Heart left ventricle (tissue), 16 donors: ENCODE measurements at regions not wholly inside any gene's neighbourhood (a gene's known extent, or its start where the extent isn't known, plus 50 kb on each side); places are given as distances from the start of the nearest gene placed in this dataset.

Experiments used
- ATAC-seq, 4 donors: fragments of 200-7000 bp; cut with Tn5 transposase; one replicate each; pipeline ENCODE4 v1.9.1; 2020 to 2022; ENCODE audit warnings: moderate library complexity in 4 of 4, mild to moderate bottlenecking in 3 of 4, moderate number of reproducible peaks in 1 of 4
- DNase-seq, 5 donors: peaks; one replicate each; pipeline ENCODE4 v3.0.0-alpha.2; 2020
- H3K27ac ChIP-seq, 12 donors: fragments of 200-600 bp; sonication (generic) in 4 of 12; one replicate each; pipeline versions ENCODE4 v1.5.0 to v1.8.0; 2016 to 2022; ENCODE audit warnings: mild to moderate bottlenecking in 2 of 12
- H3K27me3 ChIP-seq, 9 donors: fragments of 200-600 bp; sonication (generic) in 2 of 9; one replicate each; pipeline versions ENCODE4 v1.5.1 to v1.8.0; 2016 to 2022; ENCODE audit warnings: mild to moderate bottlenecking in 3 of 9
- H3K36me3 ChIP-seq, 9 donors: fragments of 200-600 bp; sonication (generic) in 2 of 9; one replicate each; pipeline versions ENCODE4 v1.5.0 to v1.8.0; 2018 to 2022; ENCODE audit warnings: mild to moderate bottlenecking in 2 of 9
- H3K4me1 ChIP-seq, 12 donors: fragments of 200-600 bp; sonication (generic) in 4 of 12; one replicate each; pipeline versions ENCODE4 v1.5.0 to v1.8.0; 2016 to 2022; ENCODE audit warnings: mild to moderate bottlenecking in 3 of 12
- H3K4me3 ChIP-seq, 12 donors: fragments of 200-600 bp; sonication (generic) in 4 of 12; one replicate each; pipeline versions ENCODE4 v1.5.0 to v1.8.0; 2017 to 2022; ENCODE audit warnings: mild to moderate bottlenecking in 9 of 12, moderate library complexity in 4 of 12
- H3K9me3 ChIP-seq, 12 donors: fragments of 200-600 bp; sonication (generic) in 4 of 12; one replicate each; pipeline versions ENCODE4 v1.5.0 to v1.8.0; 2016 to 2022; ENCODE audit warnings: mild to moderate bottlenecking in 1 of 12
- POLR2A ChIP-seq, 2 donors: fragments of 450-650 bp; IDR thresholded peaks; one replicate each; pipeline ENCODE4 v1.6.1; 2017; ENCODE audit warnings: antibody characterized with exemption in 2 of 2, mild to moderate bottlenecking in 2 of 2, moderate library complexity in 2 of 2
- WGBS, 4 donors: extraction: QIAGEN DNeasy Blood & Tissue Kit in 2 of 4; methylation state at CpG; one replicate each; pipeline versions ENCODE4 v1.1.5 to v1.1.7; 2013 to 2018; 5-methylcytosine and 5-hydroxymethylcytosine counted together
- intact Hi-C, 10 donors: fragments of 100-400 bp; cut with DNase I; formaldehyde crosslinking; loops; one replicate each; pipeline versions ENCODE4 v1.11.1 to v1.14.2; 2022
- TF ChIP-seq, protein P1 (sequence below), 12 donors: fragments of 200-600 bp; sonication (generic) in 4 of 12; IDR thresholded peaks; one replicate each; pipeline versions ENCODE4 v1.5.0 to v1.8.0; 2018 to 2022; ENCODE audit warnings: antibody characterized with exemption in 12 of 12, mild to moderate bottlenecking in 5 of 12
- donor health status: ischemic (EF 13 %, LVEDD 7.1; RV severe dilation, severe dysfunction).
- donor health status: healthy with polysubstance abuse.
- donor health status: DM: no; HTN: yes; CAD: no.
- donor health status: DM: no; HTN: no; CAD: no.
- donor health status: ischemic (EF 25% LVEDD 6.9; RV normal size, moderate dysfunction).
- donor health status: ischemic (EF 25% LVEDD 5.7; RV mildly dilated, moderate dysfunction).
- donor health status: healthy.
- donor health status: DM: yes; HTN: yes; CAD: no.
- donor health status: ischemic (EF 35%, LVEDD 5.7; RV mildly dilated, moderate dysfunction).
- donor health status: nonischemic (EF 11% LVEDD 7.7; RV severe dilation, severe dysfunction).
- donor health status: DM: yes; HTN: yes; CAD: no.
- donor health status: PGD.
- donor health status: ischemic (EF 29% LVEDD 5.4; RV normal size, mild dysfunction).
- donor health status: nonischemic (EF 23%, LVEDD 6.1; RV moderate dilation, normal function).

DNA sequence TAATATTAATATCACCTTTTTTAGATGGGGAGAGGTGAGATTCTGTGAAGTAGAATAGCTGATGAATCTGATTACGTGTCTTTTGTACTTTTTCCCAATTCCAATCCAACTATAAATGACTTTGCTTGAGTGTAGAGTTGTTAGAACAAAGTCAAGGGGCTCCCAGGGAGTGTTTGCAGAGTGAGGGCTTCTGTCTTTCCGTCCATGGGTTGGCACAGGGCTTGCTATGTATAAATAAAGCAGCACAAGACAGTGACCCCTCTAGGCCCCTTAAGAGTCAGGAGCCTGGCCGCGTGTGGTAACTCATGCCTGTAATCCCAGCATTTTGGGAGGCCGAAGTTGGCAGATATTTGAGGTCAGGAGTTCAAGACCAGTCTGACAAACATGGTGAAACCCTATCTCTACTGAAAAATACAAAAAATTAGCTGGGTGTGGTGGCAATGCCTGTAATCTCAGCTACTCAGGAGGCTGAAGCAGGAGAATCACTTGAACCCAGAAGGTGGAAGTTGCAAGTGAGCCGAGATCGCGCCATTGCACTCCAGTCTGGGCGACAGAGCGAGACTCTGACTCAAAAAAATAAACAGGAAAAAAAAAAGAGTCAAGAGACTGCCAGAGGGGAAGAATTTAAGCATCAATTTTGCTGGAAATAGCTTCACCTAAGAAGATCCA is 127.9 kb upstream of the HS3ST3A1 start:
- 76 to 84% (median 79%) methylated on average over 10 of the region's 10 CpGs for WGBS, 4 donors
- no peak for TF ChIP-seq POLR2A (IDR thresholded peaks at IDR 0.05)
- TF ChIP-seq, protein P1, sequence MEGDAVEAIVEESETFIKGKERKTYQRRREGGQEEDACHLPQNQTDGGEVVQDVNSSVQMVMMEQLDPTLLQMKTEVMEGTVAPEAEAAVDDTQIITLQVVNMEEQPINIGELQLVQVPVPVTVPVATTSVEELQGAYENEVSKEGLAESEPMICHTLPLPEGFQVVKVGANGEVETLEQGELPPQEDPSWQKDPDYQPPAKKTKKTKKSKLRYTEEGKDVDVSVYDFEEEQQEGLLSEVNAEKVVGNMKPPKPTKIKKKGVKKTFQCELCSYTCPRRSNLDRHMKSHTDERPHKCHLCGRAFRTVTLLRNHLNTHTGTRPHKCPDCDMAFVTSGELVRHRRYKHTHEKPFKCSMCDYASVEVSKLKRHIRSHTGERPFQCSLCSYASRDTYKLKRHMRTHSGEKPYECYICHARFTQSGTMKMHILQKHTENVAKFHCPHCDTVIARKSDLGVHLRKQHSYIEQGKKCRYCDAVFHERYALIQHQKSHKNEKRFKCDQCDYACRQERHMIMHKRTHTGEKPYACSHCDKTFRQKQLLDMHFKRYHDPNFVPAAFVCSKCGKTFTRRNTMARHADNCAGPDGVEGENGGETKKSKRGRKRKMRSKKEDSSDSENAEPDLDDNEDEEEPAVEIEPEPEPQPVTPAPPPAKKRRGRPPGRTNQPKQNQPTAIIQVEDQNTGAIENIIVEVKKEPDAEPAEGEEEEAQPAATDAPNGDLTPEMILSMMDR (IDR thresholded peaks at IDR 0.05): no peak
- ATAC-seq: no peak

DNA sequence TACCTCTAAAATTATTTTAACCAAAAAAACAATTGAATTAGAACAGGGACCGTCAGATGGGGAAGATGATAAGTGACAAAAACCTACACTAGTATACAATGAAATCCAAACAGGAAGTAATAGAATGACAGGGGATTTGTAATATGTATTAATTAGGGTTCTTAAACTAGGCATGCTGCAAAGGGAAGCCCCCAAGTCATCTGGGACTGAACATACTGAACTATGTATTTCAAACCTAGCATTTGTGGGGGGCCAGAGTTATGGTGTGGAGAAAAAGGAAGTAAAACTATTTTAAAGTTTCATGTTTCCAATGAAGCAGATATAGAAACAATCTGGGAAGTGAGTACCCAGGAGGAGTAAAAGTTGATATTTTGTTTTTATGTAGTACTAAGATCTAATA is 133.2 kb upstream of the HS3ST3A1 start:
- WGBS, 4 donors: 52 to 73% (median 58%) methylated on average over 1 of the region's 1 CpG
- H3K4me1 ChIP-seq: no peaks in the 10 kb centered on the region
- ATAC-seq (no peak), DNase-seq (no peak)
- H3K9me3 ChIP-seq: no peaks in the 10 kb centered on the region
- H3K27ac ChIP-seq: no peak overlapping the region
- no peaks in the 10 kb centered on the region for H3K36me3 ChIP-seq
- no peak overlapping the region for H3K4me3 ChIP-seq
- no peaks in the 10 kb centered on the region for H3K27me3 ChIP-seq
- TF ChIP-seq, protein P1 (IDR thresholded peaks at IDR 0.05): no peak
- TF ChIP-seq POLR2A (IDR thresholded peaks at IDR 0.05): no peak
- intact Hi-C loops: loop anchor here in 1 of 10 donors (10.0 kb wide), 1 partner anchor 120 kb away; no protein-coding TSS in a partner anchor

More for the DNA sequence above, 127.9 kb upstream of the HS3ST3A1 start:
- no peak overlapping the region for H3K4me3 ChIP-seq
- intact Hi-C loops: loop anchor here in 1 of 10 donors (10.0 kb wide), 1 partner anchor 115 kb away; no protein-coding TSS in a partner anchor
- no peaks in the 10 kb centered on the region for H3K36me3 ChIP-seq
- peaks cover 0 to 2% (median 0%) of the 10 kb centered on the region in 9 donors for H3K27me3 ChIP-seq
- no peaks in the 10 kb centered on the region for H3K4me1 ChIP-seq
- H3K9me3 ChIP-seq: no peaks in the 10 kb centered on the region
- H3K27ac ChIP-seq: no peak overlapping the region
- DNase-seq: no peak

DNA sequence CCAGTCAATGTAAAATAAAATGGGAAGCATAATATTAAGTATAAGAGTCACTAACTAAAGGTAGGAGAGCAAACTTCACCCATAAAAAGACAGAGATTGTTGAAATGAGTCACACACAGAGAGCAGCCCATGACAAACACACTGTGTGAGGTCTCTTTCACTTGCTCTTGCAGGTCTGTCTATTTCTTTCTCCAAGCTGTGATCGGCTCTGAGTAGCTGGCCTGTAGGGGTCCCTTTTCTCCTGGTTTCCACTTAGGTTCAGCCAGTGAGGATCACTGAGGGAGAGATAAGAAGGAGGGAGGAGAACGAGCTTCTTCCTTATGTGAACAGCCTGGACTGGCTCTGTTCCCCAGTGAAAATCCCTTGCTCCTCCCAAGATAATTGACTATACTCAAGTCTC is 133.7 kb upstream of the HS3ST3A1 start:
- no peak overlapping the region for H3K27ac ChIP-seq
- H3K27me3 ChIP-seq: no peaks in the 10 kb centered on the region
- DNase-seq: no peak
- WGBS, 4 donors: 41 to 58% (median 52%) methylated on average over 2 of the region's 2 CpGs
- intact Hi-C loops: loop anchor here in 1 of 10 donors (10.0 kb wide), 1 partner anchor 121 kb away; no protein-coding TSS in a partner anchor
- H3K36me3 ChIP-seq: no peaks in the 10 kb centered on the region
- ATAC-seq: no peak
- no peaks in the 10 kb centered on the region for H3K4me1 ChIP-seq
- H3K9me3 ChIP-seq: no peaks in the 10 kb centered on the region
- H3K4me3 ChIP-seq: no peak overlapping the region
- TF ChIP-seq, protein P1 (IDR thresholded peaks at IDR 0.05): no peak

DNA sequence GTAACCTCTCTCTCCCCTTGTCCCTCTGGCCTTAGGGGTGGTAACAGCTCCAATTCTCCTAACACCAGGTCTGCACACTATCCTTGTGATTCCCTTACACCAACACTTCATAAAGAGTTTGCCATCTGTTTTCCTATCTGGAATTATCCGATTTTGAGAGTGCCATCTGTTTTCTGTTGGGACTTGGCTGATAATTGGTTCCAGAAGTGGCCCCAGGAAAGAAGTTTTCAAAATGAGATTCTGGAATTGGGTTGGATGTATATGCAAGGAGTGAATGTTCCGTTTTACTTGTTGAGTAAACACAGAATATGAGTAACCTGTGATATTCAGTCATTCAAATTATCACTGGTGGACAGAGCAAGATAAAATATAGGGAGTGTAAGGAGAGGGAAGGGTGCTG is 134.1 kb upstream of the HS3ST3A1 start:
- DNase-seq (no peak), ATAC-seq (no peak)
- no peak overlapping the region for H3K4me3 ChIP-seq
- 68 to 89% (median 76%) methylated on average over 2 of the region's 2 CpGs for WGBS, 4 donors
- H3K4me1 ChIP-seq: no peaks in the 10 kb centered on the region
- TF ChIP-seq, protein P1 (IDR thresholded peaks at IDR 0.05): no peak
- no peak for TF ChIP-seq POLR2A (IDR thresholded peaks at IDR 0.05)
- no peak overlapping the region for H3K27ac ChIP-seq
- intact Hi-C loops: loop anchor here in 1 of 10 donors (10.0 kb wide), 1 partner anchor 121 kb away; no protein-coding TSS in a partner anchor
- no peaks in the 10 kb centered on the region for H3K9me3 ChIP-seq
- H3K27me3 ChIP-seq: no peaks in the 10 kb centered on the region
- H3K36me3 ChIP-seq: no peaks in the 10 kb centered on the region
